NK-92 (cell line): ENCODE measurements at regions not wholly inside any gene's neighbourhood (a gene's known extent, or its start where the extent isn't known, plus 50 kb on each side); places are given as distances from the start of the nearest gene placed in this dataset.
"Not testable (repeated sequence)": the region's sequence is repeated elsewhere in the genome, so short reads cannot be mapped to it uniquely, and the experiment has no call there.

Source experiments
- DNase-seq: peaks from one replicate; lab custom pipeline; 2025; ENCODE audit not compliant: unreplicated experiment; lab: John Stamatoyannopoulos, UW

DNA sequence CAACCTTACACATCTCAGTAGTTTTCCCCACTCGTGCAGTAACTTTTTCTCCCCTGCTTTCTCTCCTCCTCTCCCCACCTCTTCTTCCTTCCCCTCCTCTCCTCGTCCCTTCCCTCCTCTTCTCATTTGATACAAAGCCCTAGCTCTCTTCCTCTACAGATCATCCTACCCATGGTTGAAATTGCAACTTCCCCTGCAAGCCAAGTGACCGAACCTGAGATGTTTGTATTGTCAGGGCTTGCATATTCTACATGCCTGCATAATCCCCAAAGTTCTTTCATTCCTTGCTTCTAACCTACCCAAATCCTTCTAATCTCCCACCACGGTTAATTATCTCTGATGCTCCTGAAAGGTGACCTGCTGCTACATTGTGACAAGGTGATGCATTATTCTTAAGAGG lies 408.6 kb upstream of the AMELY start:
- not testable (repeated sequence) for DNase-seq

DNA sequence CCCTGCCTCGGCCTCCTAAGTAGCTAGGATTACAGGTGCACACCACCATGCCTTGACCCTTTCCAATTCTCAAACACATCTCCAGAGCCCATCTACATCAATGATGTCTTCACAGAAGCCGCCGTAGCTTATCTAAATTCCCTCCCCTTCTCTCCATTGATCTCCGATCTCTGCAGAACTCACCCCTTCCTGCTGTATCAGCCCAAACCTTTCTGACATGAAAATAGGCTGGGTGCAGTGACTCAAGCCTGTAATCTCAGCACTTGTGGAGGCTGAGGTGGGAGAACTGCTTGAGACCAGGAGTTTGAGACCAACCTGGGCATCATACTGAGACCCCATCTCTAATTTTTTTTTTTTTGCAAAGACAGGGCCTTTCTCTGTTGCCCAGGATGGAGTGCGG lies 406.6 kb upstream of the AMELY start:
- no peak for DNase-seq

DNA sequence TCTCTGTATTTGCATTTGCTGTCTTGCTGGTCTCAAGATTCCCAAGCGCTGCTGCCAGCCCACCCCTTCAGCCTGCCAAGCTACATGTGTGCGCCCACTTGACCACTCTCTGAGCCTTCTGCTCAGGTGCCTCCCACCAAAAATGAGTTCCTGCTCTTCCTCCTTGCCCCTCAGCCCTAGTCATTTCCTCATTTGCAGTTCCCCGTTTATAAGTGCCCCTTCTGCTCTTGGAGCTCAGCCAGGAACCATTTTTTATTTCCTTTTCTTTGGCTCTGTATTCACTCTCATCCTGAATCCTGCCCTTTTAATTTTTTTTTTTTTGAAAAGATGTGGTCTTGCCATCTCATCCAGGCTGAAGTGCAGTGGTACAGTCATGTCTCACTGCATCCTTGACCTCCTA lies 406.0 kb upstream of the AMELY start:
- DNase-seq: no peak

DNA sequence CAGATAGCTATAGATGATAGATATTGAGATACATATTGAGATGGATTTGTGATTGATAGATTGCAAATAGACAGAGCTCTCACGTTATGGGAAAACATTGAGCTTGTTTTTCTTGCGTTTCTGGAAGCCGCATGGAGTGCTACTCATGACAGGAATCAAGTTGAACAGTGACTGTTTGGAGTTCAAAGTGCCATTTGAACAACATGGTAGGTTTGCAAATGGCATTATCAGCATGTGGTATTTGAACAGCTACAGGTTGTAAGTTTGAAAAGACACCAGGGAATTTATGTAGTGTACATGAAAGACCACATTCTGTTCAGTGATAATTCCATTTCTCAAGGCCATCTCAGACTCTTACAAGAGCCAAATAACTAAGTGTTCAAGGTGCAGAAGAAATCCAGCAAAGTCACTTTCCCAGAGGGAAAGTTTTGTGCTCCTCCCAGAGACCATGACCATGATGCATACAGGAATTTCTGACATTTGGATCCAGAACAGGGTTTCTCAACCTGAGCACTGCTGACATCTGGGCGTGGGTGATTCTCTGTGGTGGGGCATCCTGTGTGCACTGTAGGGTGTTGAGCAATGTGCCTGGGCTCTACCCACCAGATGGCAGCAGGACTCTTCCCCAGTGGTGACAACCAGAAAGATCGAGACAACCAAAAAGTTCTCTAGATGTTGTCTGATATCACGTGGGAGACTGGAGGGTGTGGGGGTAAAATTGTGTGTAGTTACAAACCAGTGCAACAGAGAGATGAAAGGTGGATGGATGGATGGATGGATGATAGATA lies 399.1 kb upstream of the AMELY start:
- DNase-seq: no peak

DNA sequence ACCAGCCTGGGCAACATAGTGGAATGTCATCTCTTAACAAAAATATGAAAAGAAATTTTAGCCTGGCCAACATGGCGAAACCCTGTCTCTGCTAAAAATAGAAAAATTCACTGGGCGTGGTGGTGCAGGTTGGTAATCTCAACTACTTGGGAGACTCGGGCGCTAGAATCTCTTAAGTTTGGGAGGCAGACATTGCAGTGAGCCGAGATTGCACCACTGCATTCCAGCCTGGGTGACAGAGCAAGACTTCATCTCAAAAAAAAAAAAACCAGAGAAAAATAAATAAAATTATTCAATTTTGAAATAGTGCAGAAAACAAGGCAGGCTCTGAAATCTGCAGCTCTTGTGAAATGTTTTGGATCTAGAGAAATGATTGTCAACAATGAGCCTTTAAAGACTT lies 397.3 kb upstream of the AMELY start:
- no peak for DNase-seq

DNA sequence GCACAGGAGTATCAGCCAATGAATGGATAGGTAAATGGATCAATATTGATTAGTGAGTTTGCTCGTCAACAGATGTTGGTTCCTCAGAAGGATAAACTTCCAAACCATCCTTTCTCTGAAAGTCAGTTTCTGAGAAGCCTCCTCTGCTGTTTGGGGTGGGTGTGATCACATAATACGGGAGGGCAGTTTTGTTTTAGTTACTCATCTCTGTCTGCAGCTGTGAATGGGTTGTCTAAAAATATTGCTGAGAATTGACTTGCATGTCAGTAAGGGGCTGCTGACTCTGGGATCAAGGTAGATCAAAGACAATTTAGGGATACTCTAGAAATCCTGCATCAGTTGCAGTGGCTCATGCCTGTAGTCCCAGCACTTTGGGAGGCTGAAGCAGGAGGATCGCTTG lies 390.8 kb upstream of the AMELY start:
- no peak for DNase-seq

DNA sequence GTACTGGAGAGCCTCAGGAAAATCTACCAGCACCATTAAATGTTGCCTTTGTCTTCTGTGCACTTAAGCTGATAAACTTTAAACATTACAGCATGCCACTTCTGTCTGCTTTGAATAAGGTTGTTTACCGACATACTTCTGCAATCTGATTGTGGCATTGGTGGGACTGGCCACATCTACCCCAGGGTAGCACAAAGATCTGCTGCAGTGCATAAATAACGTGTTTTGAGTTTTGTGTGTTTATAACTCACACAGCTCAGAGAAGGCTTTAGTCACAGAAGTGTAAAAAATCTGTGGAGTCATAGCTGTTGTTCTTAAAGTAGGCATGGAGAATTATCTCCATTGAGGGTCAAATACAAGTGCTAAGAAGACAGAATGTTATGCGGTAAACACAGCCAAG lies 388.4 kb upstream of the AMELY start:
- no peak for DNase-seq

DNA sequence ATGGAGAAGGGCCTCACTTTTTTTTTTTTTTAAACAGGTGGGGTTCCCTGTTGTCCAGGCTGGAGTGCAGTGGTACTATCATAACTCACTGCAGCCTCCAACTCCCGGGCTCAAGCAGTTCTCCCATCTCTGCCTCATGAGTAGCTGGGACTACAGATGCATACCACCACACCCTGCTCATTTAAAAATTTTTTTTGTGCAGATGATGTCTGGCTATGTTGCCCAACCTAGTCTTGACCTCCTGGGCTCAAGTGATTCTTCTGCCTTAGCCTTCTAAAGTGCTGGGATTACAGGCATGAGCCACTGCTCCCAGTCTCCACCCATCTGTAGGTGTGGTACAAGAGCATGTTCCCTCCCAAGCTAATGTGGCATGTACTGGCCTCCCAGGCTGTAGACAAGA lies 380.6 kb upstream of the AMELY start:
- no peak for DNase-seq

DNA sequence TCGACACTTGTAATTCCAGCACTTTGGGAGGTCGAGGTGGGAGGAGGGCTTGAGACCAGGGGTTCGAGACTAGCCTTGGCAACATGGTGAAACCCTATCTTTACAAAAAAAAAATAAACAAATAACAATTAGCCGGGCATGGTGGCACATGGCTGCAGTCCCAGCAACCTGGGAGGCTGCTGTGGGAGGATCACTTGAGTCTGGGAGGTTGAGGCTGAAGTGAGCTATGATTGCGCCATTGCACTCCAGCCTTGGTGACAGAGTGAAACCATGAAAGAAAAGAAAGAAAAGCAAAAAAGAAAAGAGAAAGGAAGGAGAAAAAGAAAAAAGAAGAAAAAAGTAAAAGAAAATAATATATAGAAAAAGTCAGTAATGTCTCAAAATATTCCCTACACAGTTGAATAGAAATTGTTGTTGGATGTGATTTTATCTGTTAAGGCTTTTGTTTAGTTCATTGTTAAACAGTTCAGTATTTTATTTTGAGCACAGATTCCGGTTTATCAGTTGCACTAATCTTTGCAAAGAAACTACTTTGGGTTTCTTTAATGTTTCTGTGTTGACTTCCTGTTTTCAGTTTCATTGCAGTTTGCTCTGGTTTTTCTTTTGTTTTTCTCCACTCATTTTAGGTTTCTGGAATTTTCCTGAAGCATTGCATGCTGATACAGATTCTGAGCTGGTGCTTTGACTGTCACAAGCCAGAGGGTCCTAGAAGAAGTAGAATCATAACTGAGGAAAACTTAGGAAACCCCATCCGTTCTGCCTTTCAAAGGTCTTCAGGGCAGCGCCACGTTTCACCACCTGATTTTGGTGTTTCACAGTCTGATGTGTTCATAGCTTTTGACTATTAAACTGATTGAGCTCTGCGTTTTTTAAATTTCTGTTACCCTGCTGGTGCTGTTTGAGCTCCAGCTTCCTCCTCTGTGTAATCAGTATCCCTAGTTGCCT lies 378.6 kb upstream of the AMELY start:
- DNase-seq: no peak

DNA sequence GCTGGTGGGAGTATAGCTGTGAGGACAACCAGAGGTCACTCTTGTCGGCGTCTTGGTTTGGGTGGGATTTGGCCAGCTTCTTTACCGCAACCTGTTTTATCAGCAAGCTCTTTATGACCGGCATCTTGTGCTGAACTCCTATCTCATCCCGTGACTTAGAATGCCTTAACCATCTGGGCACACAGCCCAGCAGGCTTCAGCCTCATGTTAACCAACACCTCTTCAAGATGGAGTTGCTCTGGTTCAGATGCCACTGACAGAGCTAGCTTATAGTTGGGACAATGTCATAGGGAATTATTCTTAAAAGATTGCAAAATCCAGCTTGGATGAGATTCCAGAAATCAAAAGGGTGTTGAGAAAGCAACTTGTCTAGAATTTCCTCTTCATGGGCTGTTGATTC lies 377.1 kb upstream of the AMELY start:
- DNase-seq: no peak

DNA sequence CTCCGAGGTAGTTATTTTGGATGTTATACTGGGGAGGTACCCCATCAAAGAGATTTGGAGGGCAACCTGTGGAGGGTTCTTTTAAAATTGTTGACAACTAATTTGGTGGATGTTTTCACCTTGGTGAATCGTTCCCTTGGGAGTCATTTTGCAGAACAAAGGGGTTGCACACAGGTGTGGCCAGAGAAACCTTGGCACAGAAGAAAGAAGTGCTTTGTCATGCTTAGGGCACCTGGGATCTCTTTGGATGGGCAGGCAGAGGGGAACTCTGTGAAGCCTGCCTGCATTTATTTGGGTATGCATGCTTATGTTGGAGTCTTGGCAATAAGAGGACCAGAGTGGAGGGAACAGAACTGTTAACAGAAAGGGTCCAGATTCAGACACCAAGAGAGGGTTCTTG lies 376.4 kb upstream of the AMELY start:
- not testable (repeated sequence) for DNase-seq

DNA sequence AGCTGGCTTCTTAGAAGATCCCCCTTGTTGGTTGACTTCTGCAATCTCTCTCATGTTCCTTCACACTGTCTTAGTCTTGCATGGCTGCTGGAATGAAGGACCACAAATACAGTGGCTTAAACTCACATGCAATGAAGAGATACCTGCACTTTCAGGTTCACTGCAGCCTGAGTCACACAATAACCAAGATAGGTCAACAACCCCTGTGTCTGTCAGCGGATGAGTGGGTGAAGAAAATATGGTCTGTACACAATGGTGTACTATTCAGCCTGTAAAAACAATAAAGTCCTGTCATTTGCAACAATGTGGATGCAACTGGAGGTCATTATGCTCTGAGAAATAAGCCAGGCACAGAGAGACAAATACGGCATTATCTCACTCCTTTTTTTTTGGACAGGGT lies 373.8 kb upstream of the AMELY start:
- DNase-seq: no peak

DNA sequence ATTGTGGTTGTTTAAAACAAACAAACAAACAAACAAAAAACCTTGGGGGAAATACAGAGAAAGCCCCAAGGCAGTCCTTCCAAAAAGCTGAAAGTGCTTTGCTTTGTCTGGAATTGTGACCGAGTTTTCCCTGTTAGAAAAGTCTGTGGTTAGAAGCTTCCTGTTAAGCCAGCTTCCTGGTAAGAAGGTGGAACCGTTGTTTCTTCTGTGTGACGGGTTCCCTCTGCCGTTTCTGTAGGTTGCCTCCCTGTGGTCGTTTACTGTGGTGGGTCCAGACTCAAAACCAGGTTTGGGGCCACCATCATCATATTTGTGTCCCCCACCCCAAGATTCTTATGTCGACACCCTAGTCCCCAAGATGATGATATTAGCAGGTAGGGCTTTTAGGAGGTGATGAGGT lies 371.4 kb upstream of the AMELY start:
- DNase-seq: no peak

DNA sequence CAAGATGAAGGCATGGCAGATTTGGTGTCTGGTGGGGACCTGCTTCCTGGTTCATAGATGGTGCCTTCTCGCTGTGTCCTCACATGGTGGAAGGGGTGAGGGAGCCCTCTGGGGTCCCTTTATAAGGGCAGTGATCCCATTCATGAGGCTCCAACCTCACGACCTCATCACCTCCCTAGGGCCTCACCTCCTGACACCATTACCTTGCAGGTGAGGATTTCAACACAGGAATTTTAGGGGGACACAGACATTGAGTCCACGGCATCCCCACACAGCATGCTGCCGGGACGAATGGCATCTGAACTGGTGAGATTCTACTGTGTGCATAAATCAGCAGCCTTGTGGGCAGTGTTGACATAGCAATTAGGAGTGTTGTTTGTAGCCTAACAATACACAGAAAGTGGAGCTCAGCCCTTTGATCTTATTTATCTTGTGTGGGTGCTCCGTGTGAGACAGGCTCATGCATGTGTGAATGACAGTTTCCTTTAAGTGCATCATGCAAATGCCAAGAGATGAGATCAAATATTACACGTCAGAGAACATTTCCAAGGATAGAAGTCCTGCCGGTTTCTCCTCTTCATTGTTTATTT lies 368.7 kb upstream of the AMELY start:
- not testable (repeated sequence) for DNase-seq

DNA sequence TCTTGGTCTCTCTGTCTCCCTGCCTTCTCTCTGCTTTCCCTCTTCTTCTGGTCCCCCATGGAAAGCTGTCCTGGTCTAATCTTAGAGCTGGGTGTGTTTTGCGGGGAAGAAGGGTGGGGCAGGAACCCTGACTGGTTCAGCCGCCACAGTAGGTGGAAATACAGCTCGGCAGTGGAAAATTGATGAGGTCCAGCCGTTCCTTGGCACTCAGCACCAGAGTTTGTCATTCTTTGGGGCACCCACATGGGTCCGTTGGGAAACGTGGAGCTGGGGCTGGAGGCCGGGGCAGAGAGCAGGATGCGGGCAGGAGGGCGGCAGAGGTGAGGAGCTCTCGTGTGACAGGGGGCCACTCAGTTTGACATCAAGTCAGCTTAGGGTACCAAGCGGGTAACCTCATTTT lies 364.2 kb upstream of the AMELY start:
- no peak for DNase-seq

DNA sequence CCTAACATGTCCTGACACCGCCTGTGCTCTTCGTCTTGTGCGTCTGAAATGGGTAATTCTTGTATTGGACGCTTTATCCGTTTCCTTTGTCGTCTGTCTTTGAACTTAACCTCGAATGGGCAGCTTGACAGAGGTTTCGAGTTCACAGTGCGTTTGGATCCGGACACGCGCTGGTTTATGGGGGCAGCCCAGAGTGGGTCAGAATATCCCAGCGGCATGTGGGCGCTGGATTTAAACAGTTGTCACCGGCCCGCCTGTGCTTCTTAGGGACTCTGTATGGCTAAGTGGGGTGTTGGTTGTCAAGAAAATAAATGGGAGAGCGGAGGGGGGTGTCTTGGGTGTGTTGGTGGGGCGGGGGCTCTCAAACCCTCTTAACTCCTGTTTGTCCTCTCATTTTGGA lies 363.5 kb upstream of the AMELY start:
- no peak for DNase-seq

DNA sequence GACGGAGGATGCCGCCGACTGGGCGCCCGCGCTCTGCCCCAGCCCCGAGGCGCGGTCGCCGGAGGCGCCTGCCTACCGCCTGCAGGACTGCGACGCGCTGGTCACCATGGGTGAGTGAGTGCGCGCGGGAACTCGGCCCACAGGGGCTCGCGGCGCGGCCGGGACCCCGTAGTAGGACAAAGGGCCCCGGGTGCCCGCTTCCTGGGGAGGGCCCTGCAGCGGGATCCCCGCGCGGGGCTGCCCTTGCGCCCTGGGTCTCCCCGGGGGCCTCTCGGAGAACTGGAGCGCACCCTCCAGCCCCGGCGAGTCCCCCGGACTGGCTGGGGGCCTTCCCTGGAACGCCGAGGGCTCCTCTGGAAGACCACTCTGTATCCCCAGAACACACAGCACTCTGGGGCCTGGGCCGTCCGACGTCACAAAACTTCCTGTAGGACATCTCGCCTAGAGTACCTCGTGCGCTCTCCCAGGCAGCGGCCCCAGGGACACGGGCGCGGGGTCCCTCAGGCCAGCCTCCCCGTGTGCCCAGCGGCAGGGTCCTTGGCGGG lies 362.9 kb upstream of the AMELY start:
- DNase-seq: no peak

DNA sequence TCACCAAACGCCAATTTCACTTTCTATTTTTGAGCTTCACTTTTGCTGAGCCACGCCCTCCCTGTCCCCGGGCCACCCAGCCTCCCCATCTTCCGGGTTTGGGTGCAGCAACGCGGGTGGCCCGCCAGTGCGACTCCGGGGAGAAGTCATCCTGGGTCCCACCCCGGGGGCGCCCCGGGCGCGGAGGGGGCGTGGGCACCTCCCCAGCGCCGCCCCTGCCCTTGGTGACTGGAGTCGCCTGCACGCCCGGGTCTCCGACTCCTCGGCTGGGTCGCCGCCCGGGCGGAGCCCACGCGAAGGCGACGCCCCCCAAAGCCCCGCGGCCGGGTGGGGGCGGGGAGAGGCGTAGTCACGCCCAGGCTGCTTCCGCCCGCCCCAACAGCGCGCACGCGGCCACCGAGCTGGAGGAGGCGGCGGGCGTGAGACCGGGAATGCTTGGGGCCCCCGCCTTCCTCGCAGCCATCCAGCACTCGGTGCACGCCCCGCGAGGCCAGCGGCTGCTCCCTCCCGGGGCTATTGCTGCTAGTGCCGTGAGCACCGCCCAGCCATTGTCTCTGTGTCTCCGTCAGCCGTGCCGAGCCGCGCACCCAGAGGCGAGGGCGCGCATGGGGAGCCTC lies 362.1 kb upstream of the AMELY start:
- peak; percentile 35 for DNase-seq

DNA sequence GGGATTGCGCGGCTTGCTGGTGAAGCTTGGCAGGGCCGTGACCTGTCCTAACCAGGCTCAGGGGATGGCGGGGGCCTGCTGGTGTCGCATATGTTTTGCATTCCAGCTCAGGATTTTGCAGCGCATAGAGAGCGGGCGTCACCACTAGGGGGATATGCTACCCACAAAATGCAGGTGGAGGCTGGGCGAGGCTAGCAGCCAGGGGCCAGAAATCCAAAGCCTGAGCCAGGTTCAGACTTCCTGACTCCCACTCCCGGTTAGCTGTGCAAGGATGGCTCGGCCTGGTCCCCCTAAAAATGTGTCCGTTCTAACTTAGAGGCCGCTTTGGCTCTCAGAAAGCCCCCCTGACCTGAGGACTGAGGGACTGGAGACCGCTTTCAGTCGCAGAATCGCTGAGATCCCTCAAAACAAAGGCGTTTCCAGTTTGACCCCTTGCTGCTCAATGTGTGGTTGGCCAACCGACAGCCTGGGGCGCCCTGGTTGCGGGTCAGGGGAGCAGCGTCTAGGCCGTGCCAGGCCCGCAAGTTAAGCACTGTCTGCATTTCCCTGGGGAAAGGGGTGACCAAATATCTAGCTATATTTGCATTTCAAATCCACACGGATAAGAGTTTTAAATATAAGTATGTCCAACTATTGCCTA lies 361.1 kb upstream of the AMELY start:
- DNase-seq: no peak

DNA sequence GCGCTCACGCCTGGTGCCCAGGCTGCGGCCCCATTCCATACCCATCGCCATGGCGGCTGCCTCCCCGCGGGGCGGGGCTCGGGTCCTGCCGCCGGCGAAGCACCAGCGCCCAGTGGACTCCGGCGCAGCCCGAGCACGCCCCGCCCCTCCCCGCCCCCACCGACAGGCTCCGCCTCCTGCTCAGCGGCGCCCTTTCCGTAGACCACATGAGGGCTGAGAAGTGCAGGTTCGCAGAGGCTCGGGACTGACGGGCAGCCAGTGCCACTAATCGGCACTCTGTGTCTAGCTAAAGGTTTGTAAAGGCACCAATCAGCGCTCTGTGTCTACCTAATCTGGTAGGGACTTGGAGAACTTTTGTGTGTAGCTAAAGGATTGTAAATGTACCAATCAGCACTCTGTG lies 352.2 kb upstream of the AMELY start:
- DNase-seq: no peak

DNA sequence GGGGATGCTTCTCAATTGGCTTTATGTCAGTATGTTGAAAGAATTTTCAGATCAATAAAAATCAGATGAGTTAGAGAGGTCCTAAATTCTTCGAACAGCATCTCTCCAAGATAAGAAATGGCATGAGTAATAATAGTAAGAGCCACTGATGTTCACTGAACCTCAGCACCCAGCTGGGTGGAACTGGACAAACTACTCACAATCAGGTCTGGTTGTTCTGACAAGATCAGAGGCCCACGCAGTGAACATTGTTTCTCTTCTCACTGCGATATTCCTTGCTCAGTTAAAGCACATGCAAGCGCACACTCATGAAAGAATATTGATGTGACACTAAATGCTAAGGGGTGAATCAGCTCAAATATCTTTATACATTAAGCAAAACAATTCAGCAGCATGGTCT lies 351.0 kb upstream of the AMELY start:
- DNase-seq: no peak
